WTC11 (cell line): ENCODE measurements at regions not wholly inside any gene's neighbourhood (a gene's known extent, or its start where the extent isn't known, plus 50 kb on each side); places are given as distances from the start of the nearest gene placed in this dataset.

Experiments used
- FOXJ3 ChIP-seq: sonication (generic); formaldehyde crosslinking; IDR thresholded peaks from 2 replicates; pipeline ENCODE4 v1.9.0; 2021; ENCODE audit warnings: missing genetic modification reagents, mild to moderate bottlenecking, borderline replicate concordance
- NR2C2 ChIP-seq: sonication (generic); formaldehyde crosslinking; IDR thresholded peaks from 2 replicates; pipeline ENCODE4 v1.8.0; 2022; ENCODE audit warnings: mild to moderate bottlenecking, missing genetic modification reagents
- TF ChIP-seq, protein P1 (sequence below): sonication (generic); formaldehyde crosslinking; IDR thresholded peaks from 2 replicates; pipeline ENCODE4 v1.8.0; 2022; ENCODE audit warnings: mild to moderate bottlenecking, missing genetic modification reagents

DNA sequence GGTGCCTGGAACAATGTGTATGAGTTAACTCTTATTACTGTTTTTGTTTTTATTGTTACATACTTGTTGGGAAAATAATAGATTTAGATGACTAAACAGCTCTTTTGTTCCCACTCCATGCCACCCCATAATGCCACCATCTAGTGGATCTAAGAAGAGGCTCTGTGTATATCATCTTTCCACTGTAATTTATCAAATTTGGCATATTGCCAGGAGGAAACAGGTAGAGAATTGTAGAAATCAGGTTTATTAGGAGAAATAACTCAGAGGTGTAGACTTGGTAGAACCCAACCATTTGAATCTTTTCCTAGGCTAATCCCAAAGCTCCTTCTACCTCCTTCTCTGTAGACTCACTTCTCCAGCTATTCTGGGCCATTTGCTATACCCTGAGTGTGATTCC, 150.6 kb downstream of the GATB start:
- TF ChIP-seq NR2C2 (CRISPR knock-in tag) (no peak), FOXJ3 (CRISPR knock-in tag) (no peak)
- TF ChIP-seq, protein P1, sequence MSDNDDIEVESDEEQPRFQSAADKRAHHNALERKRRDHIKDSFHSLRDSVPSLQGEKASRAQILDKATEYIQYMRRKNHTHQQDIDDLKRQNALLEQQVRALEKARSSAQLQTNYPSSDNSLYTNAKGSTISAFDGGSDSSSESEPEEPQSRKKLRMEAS (CRISPR knock-in tag): no peak
